PFSK-1 (cell line): ENCODE measurements at regions not wholly inside any gene's neighbourhood (a gene's known extent, or its start where the extent isn't known, plus 50 kb on each side); places are given as distances from the start of the nearest gene placed in this dataset.

Source experiments
- FOXP2 ChIP-seq: optimal IDR thresholded peaks from 2 replicates; pipeline ENCODE3; 2011; ENCODE audit warnings: borderline replicate concordance, control low read depth, inconsistent platforms; ENCODE audit not compliant: insufficient read depth; ENCODE audit errors: extremely low read length, extremely low read depth
- POLR2AphosphoS5 ChIP-seq: IDR thresholded peaks from 2 replicates; pipeline ENCODE4 v1.6.1; 2012; ENCODE audit warnings: low read depth, mild to moderate bottlenecking, control low read depth, low read length, moderate library complexity
- SIN3A ChIP-seq: IDR thresholded peaks from 2 replicates; pipeline ENCODE4 v1.6.1; 2012; ENCODE audit warnings: mild to moderate bottlenecking, low read length, moderate library complexity, borderline replicate concordance; ENCODE audit not compliant: insufficient read depth
- TAF1 ChIP-seq: IDR thresholded peaks from 2 replicates; pipeline ENCODE4 v1.6.1; 2012; ENCODE audit warnings: low read length, control low read depth, borderline replicate concordance; ENCODE audit not compliant: insufficient read depth
- TF ChIP-seq, protein P1 (sequence below), 2 experiments: IDR thresholded peaks; 2 replicates each; pipeline versions ENCODE4 v1.6.1 to v1.8.0; 2011 to 2012; ENCODE audit warnings: low read depth in 2 of 2, low read length in 2 of 2, control low read depth in 1 of 2, inconsistent platforms in 1 of 2, mild to moderate bottlenecking in 1 of 2, moderate library complexity in 1 of 2; ENCODE audit not compliant: insufficient read depth in 1 of 2

DNA sequence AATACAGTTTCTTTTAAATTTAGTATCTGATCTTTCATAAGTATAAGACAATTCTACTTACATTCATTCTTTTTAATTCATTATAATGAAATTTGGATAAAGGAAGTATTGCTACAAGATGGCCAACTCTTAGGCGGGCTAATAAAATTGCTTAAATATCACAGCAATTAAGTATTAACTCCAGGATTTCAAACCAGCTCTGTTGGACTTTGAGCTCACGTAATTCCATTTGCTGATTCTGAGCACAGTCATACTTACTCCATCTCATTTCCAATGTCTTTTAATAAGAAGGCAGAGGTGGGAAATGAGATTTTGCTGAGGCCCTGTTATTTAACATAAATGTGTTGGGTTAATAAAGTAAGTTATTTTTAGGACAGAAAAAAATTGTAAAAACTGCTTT is 748.1 kb downstream of the KCNA4 start:
- TF ChIP-seq POLR2AphosphoS5 (no peak), SIN3A (no peak), TAF1 (no peak), FOXP2 (no peak)
- TF ChIP-seq, protein P1, sequence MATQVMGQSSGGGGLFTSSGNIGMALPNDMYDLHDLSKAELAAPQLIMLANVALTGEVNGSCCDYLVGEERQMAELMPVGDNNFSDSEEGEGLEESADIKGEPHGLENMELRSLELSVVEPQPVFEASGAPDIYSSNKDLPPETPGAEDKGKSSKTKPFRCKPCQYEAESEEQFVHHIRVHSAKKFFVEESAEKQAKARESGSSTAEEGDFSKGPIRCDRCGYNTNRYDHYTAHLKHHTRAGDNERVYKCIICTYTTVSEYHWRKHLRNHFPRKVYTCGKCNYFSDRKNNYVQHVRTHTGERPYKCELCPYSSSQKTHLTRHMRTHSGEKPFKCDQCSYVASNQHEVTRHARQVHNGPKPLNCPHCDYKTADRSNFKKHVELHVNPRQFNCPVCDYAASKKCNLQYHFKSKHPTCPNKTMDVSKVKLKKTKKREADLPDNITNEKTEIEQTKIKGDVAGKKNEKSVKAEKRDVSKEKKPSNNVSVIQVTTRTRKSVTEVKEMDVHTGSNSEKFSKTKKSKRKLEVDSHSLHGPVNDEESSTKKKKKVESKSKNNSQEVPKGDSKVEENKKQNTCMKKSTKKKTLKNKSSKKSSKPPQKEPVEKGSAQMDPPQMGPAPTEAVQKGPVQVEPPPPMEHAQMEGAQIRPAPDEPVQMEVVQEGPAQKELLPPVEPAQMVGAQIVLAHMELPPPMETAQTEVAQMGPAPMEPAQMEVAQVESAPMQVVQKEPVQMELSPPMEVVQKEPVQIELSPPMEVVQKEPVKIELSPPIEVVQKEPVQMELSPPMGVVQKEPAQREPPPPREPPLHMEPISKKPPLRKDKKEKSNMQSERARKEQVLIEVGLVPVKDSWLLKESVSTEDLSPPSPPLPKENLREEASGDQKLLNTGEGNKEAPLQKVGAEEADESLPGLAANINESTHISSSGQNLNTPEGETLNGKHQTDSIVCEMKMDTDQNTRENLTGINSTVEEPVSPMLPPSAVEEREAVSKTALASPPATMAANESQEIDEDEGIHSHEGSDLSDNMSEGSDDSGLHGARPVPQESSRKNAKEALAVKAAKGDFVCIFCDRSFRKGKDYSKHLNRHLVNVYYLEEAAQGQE (IDR thresholded peaks at IDR 0.05; ENCODE audit: insufficient read depth in 1 of 2, low read depth in 2 of 2, low read length in 2 of 2) = no peak

- TF ChIP-seq, protein P1 (IDR thresholded peaks at IDR 0.05; ENCODE audit: insufficient read depth in 1 of 2, low read depth in 2 of 2, low read length in 2 of 2) = no peak
- TF ChIP-seq TAF1 (no peak), FOXP2 (no peak), POLR2AphosphoS5 (no peak), SIN3A (no peak)
These were observed 751.0 kb downstream of the KCNA4 start for GRCh38 chr11:29265792-29266191.

GRCh38 chr11:29265381-29265780 is 751.4 kb downstream of the KCNA4 start:
- TF ChIP-seq, protein P1 (IDR thresholded peaks at IDR 0.05; ENCODE audit: insufficient read depth in 1 of 2, low read depth in 2 of 2, low read length in 2 of 2) = no peak
- no peak for TF ChIP-seq TAF1
- no peak for TF ChIP-seq POLR2AphosphoS5
- no peak for TF ChIP-seq SIN3A
- no peak for TF ChIP-seq FOXP2

GRCh38 chr11:29263971-29264682 is 752.7 kb downstream of the KCNA4 start:
- no peak for TF ChIP-seq SIN3A
- no peak for TF ChIP-seq TAF1

DNA sequence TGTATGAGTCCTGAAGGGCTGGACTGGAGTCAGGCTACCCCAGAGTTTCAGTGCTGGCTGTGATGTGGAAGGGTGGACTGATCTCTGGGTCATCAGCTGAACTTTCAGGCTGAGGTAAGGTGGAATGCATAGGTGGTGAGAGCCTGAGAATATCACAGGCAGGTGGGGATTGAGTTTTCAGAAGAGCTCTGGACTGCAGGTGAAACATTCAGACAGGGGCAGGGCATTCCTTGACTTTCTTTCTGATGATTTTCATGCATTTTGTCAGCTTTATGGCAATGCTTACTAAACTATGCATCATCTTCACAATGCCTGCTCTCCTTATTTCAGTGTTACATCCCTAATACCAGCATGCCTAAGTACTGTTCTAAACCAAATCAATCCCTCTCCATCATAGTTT is 755.0 kb downstream of the KCNA4 start:
- no peak for TF ChIP-seq FOXP2
- TF ChIP-seq TAF1 = no peak
- no peak for TF ChIP-seq POLR2AphosphoS5
- TF ChIP-seq, protein P1 (IDR thresholded peaks at IDR 0.05; ENCODE audit: insufficient read depth in 1 of 2, low read depth in 2 of 2, low read length in 2 of 2) = no peak
- TF ChIP-seq SIN3A = no peak
